Peyer's patch (tissue), 4 donors: ENCODE measurements at regions not wholly inside any gene's neighbourhood (a gene's known extent, or its start where the extent isn't known, plus 50 kb on each side); places are given as distances from the start of the nearest gene placed in this dataset.

Experiments used
- CTCF ChIP-seq, 6 experiments: fragments of 450-650 bp in 4 of 6; fragments of 200-600 bp in 2 of 6; sonication (generic) in 1 of 6; IDR thresholded peaks; one replicate each; pipeline ENCODE4 v1.5.1; 2017 to 2019; ENCODE audit warnings: antibody characterized with exemption in 6 of 6, mild to moderate bottlenecking in 3 of 6, moderate library complexity in 1 of 6
- POLR2A ChIP-seq, 2 donors: fragments of 450-650 bp; IDR thresholded peaks; one replicate each; pipeline ENCODE4 v1.5.1; 2017; ENCODE audit warnings: antibody characterized with exemption in 2 of 2, mild to moderate bottlenecking in 2 of 2, moderate library complexity in 2 of 2

GRCh38 chr1:209156991-209157390 is 426.5 kb upstream of the CAMK1G start:
- TF ChIP-seq CTCF (IDR thresholded peaks at IDR 0.05) (no peak), POLR2A (IDR thresholded peaks at IDR 0.05) (no peak)
